SJCRH30 (cell line): ENCODE measurements at regions not wholly inside any gene's neighbourhood (a gene's known extent, or its start where the extent isn't known, plus 50 kb on each side); places are given as distances from the start of the nearest gene placed in this dataset.

Experiments
- DNase-seq, 2 experiments: peaks; one replicate each; pipeline ENCODE4 v3.0.0-alpha.2; 2015 to 2020
- H3K27ac ChIP-seq: fragments of 250-450 bp; sonication (Bioruptor Pico); 2 replicates; pipeline ENCODE4 v1.5.1; 2020; ENCODE audit warnings: mild to moderate bottlenecking, moderate library complexity
- H3K27me3 ChIP-seq: fragments of 250-450 bp; sonication (Bioruptor Pico); 2 replicates; pipeline ENCODE4 v1.5.1; 2020; ENCODE audit warnings: mild to moderate bottlenecking, moderate library complexity
- H3K36me3 ChIP-seq: fragments of 250-450 bp; sonication (Bioruptor Pico); 2 replicates; pipeline ENCODE4 v1.5.1; 2020; ENCODE audit warnings: mild to moderate bottlenecking, moderate library complexity
- H3K4me1 ChIP-seq: fragments of 250-450 bp; sonication (Bioruptor Pico); 2 replicates; pipeline ENCODE4 v1.5.1; 2020; ENCODE audit warnings: mild to moderate bottlenecking, moderate library complexity
- H3K4me3 ChIP-seq: fragments of 250-450 bp; sonication (Bioruptor Pico); 2 replicates; pipeline ENCODE4 v1.5.1; 2020; ENCODE audit warnings: mild to moderate bottlenecking, moderate library complexity
- H3K9me3 ChIP-seq: fragments of 250-450 bp; sonication (Bioruptor Pico); replicated peaks from 2 replicates; pipeline ENCODE4 v1.5.1; 2020; ENCODE audit warnings: mild to moderate bottlenecking, moderate library complexity

DNA sequence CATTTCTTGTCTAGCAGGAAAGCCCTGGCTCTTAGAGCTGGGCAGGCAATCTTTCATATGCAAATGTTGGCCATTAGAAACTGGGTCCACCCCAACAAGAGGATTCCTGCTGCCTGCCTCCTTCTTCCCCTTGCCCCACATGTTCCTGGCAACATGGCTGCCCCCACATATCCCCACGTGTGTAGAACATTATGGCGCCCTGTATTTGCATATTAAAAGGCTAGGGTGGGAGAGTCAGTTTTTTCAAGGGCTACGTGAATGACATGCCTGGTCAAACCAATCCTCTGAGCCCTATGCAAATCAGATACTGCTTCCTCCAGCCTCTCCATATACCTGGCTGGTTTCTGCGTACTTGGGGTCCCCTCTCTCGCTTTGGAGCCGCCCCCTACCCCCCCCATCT is 514.0 kb downstream of the FUT8 start:
- H3K4me1 ChIP-seq, result no peaks in the 10 kb centered on the region
- H3K27me3 ChIP-seq, result no peaks in the 10 kb centered on the region
- H3K9me3 ChIP-seq, result no peaks in the 10 kb centered on the region
- DNase-seq, result no peak
- no peaks in the 10 kb centered on the region for H3K36me3 ChIP-seq
- H3K27ac ChIP-seq, result no peak overlapping the region
- no peak overlapping the region for H3K4me3 ChIP-seq

DNA sequence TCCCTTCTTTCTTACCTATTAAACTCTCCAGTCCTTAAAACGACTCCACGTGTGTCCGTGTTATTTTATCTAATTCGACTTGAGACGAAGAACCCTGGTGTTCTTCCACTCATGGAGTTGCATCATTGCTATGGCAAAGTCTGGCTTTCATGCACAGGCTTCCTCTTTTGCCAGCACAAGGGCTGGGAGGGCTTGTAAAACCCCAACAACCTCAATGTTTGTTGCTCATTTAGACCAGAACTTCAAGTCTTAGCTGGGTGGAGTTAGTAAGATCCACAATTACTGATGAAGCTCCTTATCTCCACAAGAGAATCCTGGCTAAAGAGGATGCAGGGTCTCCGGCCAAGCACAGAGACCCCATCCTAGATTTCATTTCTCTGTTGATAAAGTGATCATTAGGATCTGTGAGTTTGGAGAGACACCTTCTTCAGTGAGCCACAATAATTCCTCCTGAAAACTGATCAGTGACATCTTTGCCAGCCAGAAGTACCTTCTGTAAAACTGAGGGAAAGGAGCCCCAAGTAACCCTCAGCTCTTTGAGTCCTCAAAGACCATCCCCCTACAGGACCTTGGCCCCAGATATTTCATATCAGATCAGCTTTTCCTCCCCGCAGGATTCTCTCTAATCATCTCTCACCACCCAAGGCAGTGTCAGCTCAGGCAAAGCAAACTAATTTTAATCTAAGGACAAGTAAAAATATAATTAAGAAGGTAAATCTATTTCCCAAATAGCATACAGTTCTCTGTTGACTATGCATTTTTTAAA is 514.6 kb downstream of the FUT8 start:
- H3K36me3 ChIP-seq, result no peaks in the 10 kb centered on the region
- H3K27ac ChIP-seq, result no peak overlapping the region
- DNase-seq, result no peak
- no peaks in the 10 kb centered on the region for H3K27me3 ChIP-seq
- H3K9me3 ChIP-seq, result no peaks in the 10 kb centered on the region
- no peaks in the 10 kb centered on the region for H3K4me1 ChIP-seq
- H3K4me3 ChIP-seq, result no peak overlapping the region

- no peak for DNase-seq
- Histone ChIP-seq H3K9me3 (no peaks in the 10 kb centered on the region), H3K4me3 (no peak overlapping the region), H3K27ac (no peak overlapping the region), H3K36me3 (no peaks in the 10 kb centered on the region), H3K27me3 (no peaks in the 10 kb centered on the region), H3K4me1 (no peaks in the 10 kb centered on the region)
These were observed 515.4 kb downstream of the FUT8 start for GRCh38 chr14:65927931-65928356.

GRCh38 chr14:65928995-65929394 is 516.5 kb downstream of the FUT8 start:
- Histone ChIP-seq H3K36me3 (no peaks in the 10 kb centered on the region), H3K27me3 (no peaks in the 10 kb centered on the region), H3K4me3 (no peak overlapping the region), H3K4me1 (no peaks in the 10 kb centered on the region), H3K27ac (no peak overlapping the region), H3K9me3 (no peaks in the 10 kb centered on the region)
- no peak for DNase-seq

DNA sequence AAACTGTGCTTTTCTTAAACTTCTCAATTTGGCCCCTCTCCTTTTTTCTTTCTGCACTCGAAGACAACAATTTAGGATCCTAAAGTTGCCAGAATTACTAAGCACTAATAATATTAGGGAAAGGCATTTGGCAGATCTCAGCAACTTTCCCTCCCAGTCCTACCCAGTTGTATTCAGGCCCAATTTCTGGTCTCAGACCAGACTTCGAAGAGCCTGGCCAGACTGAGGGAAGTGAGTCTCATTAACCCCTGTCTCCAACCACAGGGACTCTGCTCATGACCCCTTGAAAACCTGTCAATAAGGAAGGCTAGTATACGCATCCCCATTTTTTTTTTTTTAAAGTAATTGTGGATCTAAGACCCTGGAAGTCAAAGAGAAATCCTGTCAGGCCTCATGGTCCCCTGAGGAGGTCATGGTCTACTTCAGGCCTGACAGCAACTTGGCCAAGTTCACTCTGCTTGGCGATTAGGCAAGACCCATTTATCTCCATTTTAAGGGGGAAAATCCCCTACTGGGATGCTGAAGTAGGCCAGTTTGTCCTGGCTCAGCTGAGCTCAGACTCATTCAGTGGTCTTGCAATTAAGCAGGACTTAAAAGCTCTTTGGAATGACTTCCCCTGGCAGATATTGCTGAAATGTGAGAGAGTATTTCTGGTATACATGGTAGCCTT is 521.0 kb downstream of the FUT8 start:
- no peaks in the 10 kb centered on the region for H3K36me3 ChIP-seq
- H3K9me3 ChIP-seq, result no peaks in the 10 kb centered on the region
- H3K27me3 ChIP-seq, result no peaks in the 10 kb centered on the region
- no peaks in the 10 kb centered on the region for H3K4me1 ChIP-seq
- H3K27ac ChIP-seq, result no peak overlapping the region
- DNase-seq, result no peak
- no peak overlapping the region for H3K4me3 ChIP-seq

DNA sequence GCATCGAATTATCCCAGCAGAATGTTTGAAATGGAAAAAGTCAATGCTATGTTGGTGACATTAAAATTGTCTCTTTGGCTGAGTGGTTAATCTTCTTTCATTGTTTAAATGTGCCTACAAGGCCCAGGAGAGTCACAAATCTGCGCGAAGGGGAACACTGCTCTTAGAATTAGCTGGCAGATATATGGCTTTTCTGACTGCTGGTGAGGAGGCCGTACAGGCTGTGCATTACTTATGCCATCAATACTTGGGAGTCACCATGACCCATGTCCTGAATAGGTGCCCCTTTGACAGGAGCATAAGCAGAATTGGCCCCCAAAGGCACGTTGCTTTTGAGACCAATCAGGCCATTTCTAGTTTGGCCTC is 521.5 kb downstream of the FUT8 start:
- Histone ChIP-seq H3K27me3 (no peaks in the 10 kb centered on the region), H3K36me3 (no peaks in the 10 kb centered on the region), H3K9me3 (no peaks in the 10 kb centered on the region), H3K27ac (no peak overlapping the region), H3K4me3 (no peak overlapping the region), H3K4me1 (no peaks in the 10 kb centered on the region)
- no peak for DNase-seq

DNA sequence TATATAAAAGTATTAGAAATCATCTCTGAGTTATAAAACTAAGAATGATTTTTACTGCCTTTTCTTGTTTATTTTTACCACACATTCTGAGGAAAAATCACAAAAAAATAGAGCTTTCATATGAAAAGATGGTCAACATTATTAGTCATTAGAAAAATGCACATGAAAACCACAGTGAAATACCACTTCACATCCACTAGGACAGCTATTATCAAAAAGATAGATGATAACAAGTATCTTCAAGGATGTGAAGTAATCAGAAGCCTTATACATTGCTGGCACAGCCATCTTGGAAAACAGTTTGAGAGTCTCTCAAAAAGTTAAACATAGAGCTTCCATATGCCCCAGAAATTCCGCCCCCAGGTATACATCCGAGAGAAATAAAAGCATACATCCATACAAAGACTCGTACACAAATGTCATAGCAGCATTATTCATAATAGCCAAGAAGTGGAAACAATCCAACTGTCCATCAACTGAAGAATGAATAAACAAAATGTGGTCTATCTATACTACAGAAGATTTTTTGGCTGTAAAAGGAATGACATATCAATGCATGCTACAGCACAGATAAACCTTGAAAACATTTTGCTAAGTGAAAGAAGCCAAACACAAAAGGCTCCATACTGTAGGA is 523.9 kb downstream of the FUT8 start:
- Histone ChIP-seq H3K9me3 (no peaks in the 10 kb centered on the region), H3K4me1 (no peaks in the 10 kb centered on the region), H3K27ac (no peak overlapping the region), H3K4me3 (no peak overlapping the region), H3K27me3 (no peaks in the 10 kb centered on the region), H3K36me3 (no peaks in the 10 kb centered on the region)
- DNase-seq, result no peak

DNA sequence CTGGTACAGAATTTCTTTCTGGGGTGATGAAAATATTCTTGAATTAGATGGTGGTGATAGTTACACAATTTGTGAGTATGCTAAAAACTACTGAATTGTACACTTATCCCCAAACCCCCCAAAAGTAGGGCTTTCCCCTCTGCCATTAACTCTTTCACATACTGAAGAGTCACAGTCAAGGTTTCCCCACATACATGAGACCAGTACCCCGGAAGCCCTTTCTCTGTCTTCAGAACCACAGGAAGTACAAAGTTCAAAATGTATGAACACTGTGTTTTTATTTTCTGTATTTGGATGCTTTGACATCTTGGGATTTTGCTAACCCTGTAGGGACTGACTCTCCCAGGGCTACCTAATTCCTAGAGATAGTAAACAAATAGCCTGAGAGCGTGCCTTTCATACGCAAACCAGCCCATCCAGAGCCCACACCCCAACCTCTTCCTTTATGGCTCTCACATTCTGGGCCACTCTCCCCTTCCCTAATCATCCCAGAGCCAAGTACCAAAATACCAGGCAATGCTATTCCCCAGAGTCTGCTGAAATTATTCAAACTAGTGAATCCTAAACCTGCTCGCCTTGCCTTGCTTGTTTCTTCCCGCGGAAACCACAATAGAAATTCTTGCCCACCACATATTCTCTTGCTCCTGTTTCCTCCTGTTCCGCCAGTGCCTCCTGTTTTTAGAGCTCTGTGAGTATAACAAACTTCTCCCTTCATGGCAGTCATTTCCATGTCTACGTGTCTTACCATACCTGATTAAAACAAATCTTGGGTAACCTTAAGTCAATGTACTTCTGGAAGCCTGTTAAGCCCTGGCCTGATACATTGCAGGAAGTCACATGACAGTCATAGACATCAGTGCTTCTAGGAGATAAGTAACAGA is 524.8 kb downstream of the FUT8 start:
- no peak for DNase-seq
- no peaks in the 10 kb centered on the region for H3K4me1 ChIP-seq
- H3K9me3 ChIP-seq, result no peaks in the 10 kb centered on the region
- no peak overlapping the region for H3K4me3 ChIP-seq
- no peak overlapping the region for H3K27ac ChIP-seq
- no peaks in the 10 kb centered on the region for H3K36me3 ChIP-seq
- H3K27me3 ChIP-seq, result no peaks in the 10 kb centered on the region

DNA sequence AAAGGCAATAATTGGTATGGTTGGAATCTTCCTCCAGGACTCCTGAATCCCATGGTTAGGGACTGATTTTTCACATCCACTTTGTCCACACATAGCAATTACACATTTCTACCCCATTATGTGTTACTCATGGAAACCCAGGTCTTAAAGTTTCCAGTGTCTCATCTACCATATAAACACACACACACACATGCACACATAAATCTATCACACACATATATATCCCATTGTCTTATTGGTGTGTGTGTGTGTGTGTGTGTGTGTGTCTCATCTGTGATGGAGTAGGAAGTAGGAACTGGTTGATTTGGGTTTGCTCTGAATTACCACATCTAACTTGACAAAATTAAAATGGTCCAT is 525.4 kb downstream of the FUT8 start:
- DNase-seq, result no peak
- H3K4me3 ChIP-seq, result no peak overlapping the region
- H3K4me1 ChIP-seq, result no peaks in the 10 kb centered on the region
- no peaks in the 10 kb centered on the region for H3K36me3 ChIP-seq
- H3K9me3 ChIP-seq, result no peaks in the 10 kb centered on the region
- H3K27me3 ChIP-seq, result no peaks in the 10 kb centered on the region
- no peak overlapping the region for H3K27ac ChIP-seq

GRCh38 chr14:65938738-65939137 is 526.2 kb downstream of the FUT8 start:
- Histone ChIP-seq H3K4me3 (no peak overlapping the region), H3K4me1 (no peaks in the 10 kb centered on the region), H3K36me3 (no peaks in the 10 kb centered on the region), H3K27ac (no peak overlapping the region), H3K9me3 (no peaks in the 10 kb centered on the region), H3K27me3 (no peaks in the 10 kb centered on the region)
- no peak for DNase-seq

DNA sequence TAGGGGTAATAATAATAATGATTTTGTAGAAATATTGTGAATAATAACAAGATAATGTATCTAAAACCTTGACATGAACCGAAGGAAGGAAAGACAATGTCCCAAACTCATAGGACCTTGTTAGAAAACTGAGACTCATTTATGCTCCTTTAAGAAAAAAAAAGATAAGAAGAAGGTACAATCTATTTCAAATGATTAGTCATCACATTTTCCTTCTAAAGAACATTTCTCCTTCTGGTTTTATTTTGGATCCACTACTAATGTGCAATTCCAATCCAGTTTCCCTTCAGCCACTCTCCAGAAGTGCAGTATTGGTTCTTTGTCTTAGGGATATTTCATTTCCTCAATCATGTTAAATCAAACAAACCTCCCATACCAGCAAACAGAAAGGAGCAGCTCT is 526.7 kb downstream of the FUT8 start:
- Histone ChIP-seq H3K36me3 (no peaks in the 10 kb centered on the region), H3K27me3 (no peaks in the 10 kb centered on the region), H3K27ac (no peak overlapping the region), H3K9me3 (no peaks in the 10 kb centered on the region), H3K4me3 (no peak overlapping the region), H3K4me1 (no peaks in the 10 kb centered on the region)
- DNase-seq, result no peak

GRCh38 chr14:65940056-65940735 is 527.7 kb downstream of the FUT8 start:
- H3K27me3 ChIP-seq, result no peaks in the 10 kb centered on the region
- H3K9me3 ChIP-seq, result no peaks in the 10 kb centered on the region
- no peak overlapping the region for H3K4me3 ChIP-seq
- H3K27ac ChIP-seq, result no peak overlapping the region
- DNase-seq, result peak; percentile 11 to 24
- H3K36me3 ChIP-seq, result no peaks in the 10 kb centered on the region
- H3K4me1 ChIP-seq, result no peaks in the 10 kb centered on the region

DNA sequence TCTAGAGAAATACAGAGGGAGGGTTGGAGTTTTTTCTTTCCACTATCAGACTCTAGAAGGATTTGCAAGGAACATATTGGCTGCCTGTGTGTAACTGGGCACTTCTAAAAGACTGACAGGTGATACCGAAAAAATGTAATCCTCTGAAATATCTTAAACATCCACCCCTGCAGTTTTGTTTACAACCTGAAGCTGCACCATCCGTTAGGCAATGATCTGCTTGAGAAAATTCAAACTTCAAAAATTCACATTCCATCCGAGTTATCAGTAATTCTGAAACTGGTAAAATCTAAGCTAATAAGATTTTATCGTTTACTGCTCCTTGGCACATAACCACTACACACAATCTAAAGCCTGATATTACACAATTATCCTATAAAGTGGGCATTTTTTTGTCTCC is 528.6 kb downstream of the FUT8 start:
- H3K36me3 ChIP-seq, result no peaks in the 10 kb centered on the region
- no peak overlapping the region for H3K4me3 ChIP-seq
- no peak overlapping the region for H3K27ac ChIP-seq
- no peaks in the 10 kb centered on the region for H3K9me3 ChIP-seq
- DNase-seq, result no peak
- no peaks in the 10 kb centered on the region for H3K27me3 ChIP-seq
- no peaks in the 10 kb centered on the region for H3K4me1 ChIP-seq

DNA sequence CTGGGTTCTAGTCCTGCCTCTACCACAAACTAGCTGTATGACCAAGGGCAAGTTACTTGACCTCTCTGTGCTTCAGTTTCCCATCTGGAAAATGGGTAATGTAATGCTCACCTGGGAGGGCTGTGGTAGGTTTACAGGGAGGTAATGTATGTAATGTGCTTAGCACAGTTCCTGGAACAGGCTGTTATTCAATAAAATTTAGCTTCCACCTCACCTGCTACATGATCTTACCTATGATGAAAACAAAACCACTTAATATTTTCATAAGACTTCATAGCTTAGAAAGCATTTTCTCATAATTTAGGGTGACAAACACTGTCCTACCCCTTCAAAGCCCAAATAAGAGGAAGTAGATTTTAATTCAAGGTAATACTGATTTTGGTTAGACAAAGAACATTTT is 530.6 kb downstream of the FUT8 start:
- no peaks in the 10 kb centered on the region for H3K9me3 ChIP-seq
- H3K4me1 ChIP-seq, result no peaks in the 10 kb centered on the region
- H3K4me3 ChIP-seq, result no peak overlapping the region
- H3K36me3 ChIP-seq, result no peaks in the 10 kb centered on the region
- H3K27me3 ChIP-seq, result no peaks in the 10 kb centered on the region
- no peak overlapping the region for H3K27ac ChIP-seq
- DNase-seq, result no peak
